ENCODE measurements at regions not wholly inside any gene's neighbourhood (a gene's known extent, or its start where the extent isn't known, plus 50 kb on each side); places are given as distances from the start of the nearest gene placed in this dataset.

GRCh38 chr6:68045193-68045592 lies 589.9 kb upstream of the ADGRB3 start:
- TF ChIP-seq HDGF (IDR thresholded peaks at IDR 0.05; ENCODE audit: borderline replicate concordance) (no peak), NFRKB (IDR thresholded peaks at IDR 0.05) (no peak)
